Smooth muscle cell (in vitro differentiated cells): ENCODE measurements at regions not wholly inside any gene's neighbourhood (a gene's known extent, or its start where the extent isn't known, plus 50 kb on each side); places are given as distances from the start of the nearest gene placed in this dataset.

Experiments
- DNase-seq: peaks from one replicate; lab custom pipeline; 2025; ENCODE audit not compliant: unreplicated experiment; lab: John Stamatoyannopoulos, UW
- H2AFZ ChIP-seq: fragments of 200-600 bp; sonication (generic); 2 replicates; pipeline ENCODE4 v1.6.0; 2016; ENCODE audit warnings: antibody characterized with exemption, low read depth, mild to moderate bottlenecking
- H3F3A ChIP-seq: fragments of 200-600 bp; sonication (generic); 2 replicates; pipeline ENCODE4 v1.6.0; 2017; ENCODE audit warnings: antibody characterized with exemption, low read depth
- H3K27ac ChIP-seq: fragments of 200-600 bp; sonication (generic); 2 replicates; pipeline ENCODE4 v1.5.1; 2016; ENCODE audit warnings: low read depth, mild to moderate bottlenecking
- H3K27me3 ChIP-seq: fragments of 200-600 bp; sonication (generic); 2 replicates; pipeline ENCODE4 v1.6.1; 2016; ENCODE audit warnings: low read depth, mild to moderate bottlenecking
- H3K36me3 ChIP-seq: fragments of 200-600 bp; sonication (generic); 2 replicates; pipeline ENCODE4 v1.5.1; 2016; ENCODE audit warnings: low read depth
- H3K4me1 ChIP-seq: fragments of 200-600 bp; sonication (generic); 2 replicates; pipeline ENCODE4 v1.5.1; 2016; ENCODE audit warnings: low read depth
- H3K4me2 ChIP-seq: fragments of 200-600 bp; sonication (generic); 2 replicates; pipeline ENCODE4 v1.6.0; 2016; ENCODE audit warnings: mild to moderate bottlenecking
- H3K4me3 ChIP-seq: fragments of 200-600 bp; sonication (generic); 2 replicates; pipeline ENCODE4 v1.5.1; 2016; ENCODE audit warnings: mild to moderate bottlenecking
- H3K79me2 ChIP-seq: fragments of 200-600 bp; sonication (generic); 2 replicates; pipeline ENCODE4 v1.6.0; 2016; ENCODE audit warnings: low read depth, mild to moderate bottlenecking
- H3K9ac ChIP-seq: fragments of 200-600 bp; sonication (generic); 2 replicates; pipeline ENCODE4 v1.6.0; 2016; ENCODE audit warnings: low read depth
- H3K9me3 ChIP-seq: fragments of 200-600 bp; sonication (generic); replicated peaks from 2 replicates; pipeline ENCODE4 v1.5.1; 2016; ENCODE audit warnings: low read depth
- H4K20me1 ChIP-seq: fragments of 200-600 bp; sonication (generic); 2 replicates; pipeline ENCODE4 v1.6.0; 2016; ENCODE audit warnings: low read depth
- WGBS: methylation state at CpG from one replicate; pipeline ENCODE4 v1.1.7; 2016; ENCODE audit warnings: low lambda C conversion rate; 5-methylcytosine and 5-hydroxymethylcytosine counted together
- TF ChIP-seq, protein P1 (sequence below): fragments of 200-600 bp; sonication (generic); IDR thresholded peaks from 2 replicates; pipeline ENCODE4 v1.5.1; 2017; ENCODE audit warnings: borderline replicate concordance, mild to moderate bottlenecking, antibody characterized with exemption; ENCODE audit not compliant: insufficient read depth, poor library complexity, severe bottlenecking

DNA sequence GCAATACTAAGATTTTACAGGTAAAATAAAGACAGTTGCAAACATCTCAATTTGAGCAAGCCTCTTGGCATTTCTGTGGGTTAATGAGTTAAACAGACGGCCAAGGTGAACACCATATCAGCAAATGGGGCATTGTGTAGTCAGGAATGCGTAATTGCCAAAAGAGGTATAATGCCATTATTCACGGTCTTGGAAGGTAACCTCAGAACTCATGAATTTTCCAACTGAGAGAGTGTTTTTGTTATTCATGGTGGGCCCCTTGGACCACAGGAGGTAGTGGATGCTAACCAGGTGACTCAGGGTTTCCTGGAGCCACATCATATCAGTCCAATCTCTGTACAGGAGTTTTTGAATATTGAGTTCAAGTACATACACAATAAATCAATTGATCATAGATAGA, 368.0 kb upstream of the TECRL start:
- no peaks in the 10 kb centered on the region for H3K79me2 ChIP-seq
- TF ChIP-seq, protein P1, sequence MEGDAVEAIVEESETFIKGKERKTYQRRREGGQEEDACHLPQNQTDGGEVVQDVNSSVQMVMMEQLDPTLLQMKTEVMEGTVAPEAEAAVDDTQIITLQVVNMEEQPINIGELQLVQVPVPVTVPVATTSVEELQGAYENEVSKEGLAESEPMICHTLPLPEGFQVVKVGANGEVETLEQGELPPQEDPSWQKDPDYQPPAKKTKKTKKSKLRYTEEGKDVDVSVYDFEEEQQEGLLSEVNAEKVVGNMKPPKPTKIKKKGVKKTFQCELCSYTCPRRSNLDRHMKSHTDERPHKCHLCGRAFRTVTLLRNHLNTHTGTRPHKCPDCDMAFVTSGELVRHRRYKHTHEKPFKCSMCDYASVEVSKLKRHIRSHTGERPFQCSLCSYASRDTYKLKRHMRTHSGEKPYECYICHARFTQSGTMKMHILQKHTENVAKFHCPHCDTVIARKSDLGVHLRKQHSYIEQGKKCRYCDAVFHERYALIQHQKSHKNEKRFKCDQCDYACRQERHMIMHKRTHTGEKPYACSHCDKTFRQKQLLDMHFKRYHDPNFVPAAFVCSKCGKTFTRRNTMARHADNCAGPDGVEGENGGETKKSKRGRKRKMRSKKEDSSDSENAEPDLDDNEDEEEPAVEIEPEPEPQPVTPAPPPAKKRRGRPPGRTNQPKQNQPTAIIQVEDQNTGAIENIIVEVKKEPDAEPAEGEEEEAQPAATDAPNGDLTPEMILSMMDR, result no peak
- no peak overlapping the region for H3K9ac ChIP-seq
- DNase-seq, result no peak
- H3K4me3 ChIP-seq, result no peak overlapping the region
- H3K9me3 ChIP-seq, result no peaks in the 10 kb centered on the region
- H3K4me1 ChIP-seq, result no peaks in the 10 kb centered on the region
- H4K20me1 ChIP-seq, result no peaks in the 10 kb centered on the region
- H3K4me2 ChIP-seq, result no peak overlapping the region
- no peak overlapping the region for H2AFZ ChIP-seq
- no peaks in the 10 kb centered on the region for H3K36me3 ChIP-seq
- no peak overlapping the region for H3K27ac ChIP-seq
- 75% methylated on average over 3 of the region's 3 CpGs for WGBS
- H3K27me3 ChIP-seq, result no peaks in the 10 kb centered on the region
- H3F3A ChIP-seq, result no peaks in the 10 kb centered on the region

DNA sequence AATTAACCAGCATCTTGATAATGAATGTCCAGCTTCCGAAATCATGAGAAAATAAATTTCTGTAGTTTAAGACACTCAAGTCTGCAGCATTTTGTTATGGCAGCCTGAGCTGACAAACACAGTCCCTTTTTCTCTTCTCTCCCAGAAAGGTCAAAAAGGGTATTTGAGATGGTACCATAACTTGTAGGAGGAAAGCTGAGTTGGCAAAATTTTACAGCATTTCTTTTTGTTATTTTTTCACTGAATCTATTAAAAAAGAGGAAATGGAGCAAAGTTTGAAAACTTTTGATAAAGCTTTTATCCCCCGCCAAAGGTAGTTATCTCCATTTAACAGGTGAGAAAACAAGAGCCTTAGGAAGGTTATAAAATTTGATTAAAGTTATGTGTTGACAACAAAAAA, 367.6 kb upstream of the TECRL start:
- no peak overlapping the region for H3K4me2 ChIP-seq
- H3K27ac ChIP-seq, result no peak overlapping the region

DNA sequence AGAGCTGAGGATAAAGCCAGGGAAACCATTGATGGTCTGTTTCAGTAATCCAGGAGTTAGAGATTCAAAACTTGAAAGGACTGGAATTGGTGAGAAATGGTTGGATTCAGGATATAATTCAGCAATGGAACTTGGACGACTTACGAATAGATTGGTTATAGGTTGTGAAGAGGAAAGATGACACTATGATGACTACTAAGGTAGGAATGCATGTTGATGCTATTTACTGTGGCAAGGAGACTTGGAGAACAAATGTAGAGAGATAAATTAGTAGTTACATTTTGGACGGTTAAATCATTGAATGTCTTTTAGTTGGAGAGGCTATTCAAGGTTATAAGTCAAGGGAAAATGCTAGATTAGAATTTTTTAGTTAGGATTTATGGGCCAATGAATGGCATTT, 365.4 kb upstream of the TECRL start:
- WGBS, result 68% methylated on average over 3 of the region's 3 CpGs
- H2AFZ ChIP-seq, result no peak overlapping the region
- H3K9me3 ChIP-seq, result no peaks in the 10 kb centered on the region
- no peak overlapping the region for H3K9ac ChIP-seq
- no peak overlapping the region for H3K4me3 ChIP-seq
- H3K27me3 ChIP-seq, result no peaks in the 10 kb centered on the region
- no peaks in the 10 kb centered on the region for H4K20me1 ChIP-seq
- no peaks in the 10 kb centered on the region for H3K4me1 ChIP-seq
- no peak overlapping the region for H3K4me2 ChIP-seq
- TF ChIP-seq, protein P1, result no peak
- no peaks in the 10 kb centered on the region for H3F3A ChIP-seq
- H3K36me3 ChIP-seq, result no peaks in the 10 kb centered on the region
- DNase-seq, result no peak
- H3K79me2 ChIP-seq, result no peaks in the 10 kb centered on the region
- H3K27ac ChIP-seq, result no peak overlapping the region

More for the DNA sequence above, 367.6 kb upstream of the TECRL start:
- Histone ChIP-seq H3F3A (no peaks in the 10 kb centered on the region), H2AFZ (no peak overlapping the region), H3K4me1 (no peaks in the 10 kb centered on the region), H3K9me3 (no peaks in the 10 kb centered on the region), H4K20me1 (no peaks in the 10 kb centered on the region), H3K9ac (no peak overlapping the region), H3K36me3 (no peaks in the 10 kb centered on the region), H3K79me2 (no peaks in the 10 kb centered on the region), H3K4me3 (no peak overlapping the region), H3K27me3 (no peaks in the 10 kb centered on the region)
- WGBS, result 85% methylated on average over 2 of the region's 2 CpGs
- TF ChIP-seq, protein P1, result no peak
- DNase-seq, result no peak

DNA sequence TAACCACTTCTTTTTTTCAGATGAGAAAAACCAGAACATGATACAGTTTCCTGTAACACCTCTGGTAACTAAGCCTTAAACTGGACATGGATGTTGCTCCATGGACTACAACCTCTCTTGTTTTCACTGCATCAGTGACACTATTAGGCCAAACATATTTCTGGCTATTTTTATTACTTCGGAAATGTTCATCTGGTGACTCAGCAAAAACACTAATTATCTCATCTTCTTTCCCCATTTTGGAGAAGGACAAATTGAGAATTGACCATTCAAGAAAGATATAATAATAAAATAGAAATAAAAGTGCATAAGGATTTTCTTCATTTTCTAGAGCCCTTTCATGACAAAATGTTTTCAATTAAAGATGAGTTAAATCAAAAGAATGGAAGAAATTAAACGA, 361.9 kb upstream of the TECRL start:
- Histone ChIP-seq H3K27ac (no peak overlapping the region), H2AFZ (no peak overlapping the region), H3F3A (no peaks in the 10 kb centered on the region), H3K36me3 (no peaks in the 10 kb centered on the region), H3K4me2 (no peak overlapping the region), H3K4me1 (no peaks in the 10 kb centered on the region), H3K79me2 (no peaks in the 10 kb centered on the region), H3K4me3 (no peak overlapping the region), H3K27me3 (no peaks in the 10 kb centered on the region), H3K9ac (no peak overlapping the region), H4K20me1 (no peaks in the 10 kb centered on the region), H3K9me3 (no peaks in the 10 kb centered on the region)
- WGBS, result 84% methylated on average over 2 of the region's 2 CpGs
- TF ChIP-seq, protein P1, result no peak
- DNase-seq, result no peak
